H9 (cell line): ENCODE measurements at regions not wholly inside any gene's neighbourhood (a gene's known extent, or its start where the extent isn't known, plus 50 kb on each side); places are given as distances from the start of the nearest gene placed in this dataset.

Source experiments
- DNase-seq: peaks from one replicate; pipeline ENCODE4 v3.0.0-alpha.2; 2017
- H2AFZ ChIP-seq: one replicate; pipeline ENCODE4 v1.6.1; 2013; ENCODE audit warnings: mild to moderate bottlenecking, low read length, control low read depth, moderate library complexity
- H2AK5ac ChIP-seq: 2 replicates; pipeline ENCODE4 v1.6.1; 2013; ENCODE audit warnings: low read length, control low read depth, mixed read lengths; ENCODE audit not compliant: insufficient read length
- H2BK120ac ChIP-seq: one replicate; pipeline ENCODE4 v1.6.1; 2013; ENCODE audit warnings: low read depth, mild to moderate bottlenecking, low read length, control low read depth, inconsistent platforms; ENCODE audit not compliant: poor library complexity, severe bottlenecking
- H2BK12ac ChIP-seq: 2 replicates; pipeline ENCODE4 v1.6.1; 2013; ENCODE audit warnings: low read length, control low read depth, mixed read lengths, low read depth; ENCODE audit not compliant: insufficient read length
- H2BK15ac ChIP-seq: 2 replicates; pipeline ENCODE4 v1.6.1; 2013; ENCODE audit warnings: low read depth, low read length, control low read depth
- H2BK20ac ChIP-seq: one replicate; pipeline ENCODE4 v1.6.1; 2013; ENCODE audit warnings: low read depth, mild to moderate bottlenecking, low read length, control low read depth, inconsistent platforms; ENCODE audit not compliant: poor library complexity, severe bottlenecking
- H2BK5ac ChIP-seq: 2 replicates; pipeline ENCODE4 v1.6.1; 2013; ENCODE audit warnings: low read length, control low read depth, mixed read lengths; ENCODE audit not compliant: insufficient read length
- H3K14ac ChIP-seq: 2 replicates; pipeline ENCODE4 v1.6.1; 2013; ENCODE audit warnings: low read length, control low read depth; ENCODE audit not compliant: insufficient read depth
- H3K18ac ChIP-seq: 2 replicates; pipeline ENCODE4 v1.6.1; 2013; ENCODE audit warnings: low read depth, mild to moderate bottlenecking, mixed read lengths, low read length, control low read depth; ENCODE audit not compliant: insufficient read length
- H3K23ac ChIP-seq: 2 replicates; pipeline ENCODE4 v1.6.1; 2013; ENCODE audit warnings: low read length, control low read depth, mixed read lengths, low read depth; ENCODE audit not compliant: insufficient read length
- H3K23me2 ChIP-seq: 2 replicates; pipeline ENCODE4 v1.6.1; 2013; ENCODE audit warnings: low read depth, mild to moderate bottlenecking, mixed read lengths, low read length, control low read depth; ENCODE audit not compliant: insufficient read length, poor library complexity, severe bottlenecking
- H3K27ac ChIP-seq: 2 replicates; pipeline ENCODE4 v1.5.1; 2013; ENCODE audit warnings: low read length, control low read depth, mixed read lengths, low read depth; ENCODE audit not compliant: insufficient read length
- H3K27me3 ChIP-seq: 2 replicates; pipeline ENCODE4 v1.6.1; 2013; ENCODE audit warnings: low read length, control low read depth, inconsistent platforms; ENCODE audit not compliant: insufficient read depth
- H3K4ac ChIP-seq: 2 replicates; pipeline ENCODE4 v1.6.1; 2013; ENCODE audit warnings: low read depth, mild to moderate bottlenecking, control low read depth, inconsistent platforms, low read length, moderate library complexity
- H3K4me1 ChIP-seq: 2 replicates; pipeline ENCODE4 v1.6.1; 2013; ENCODE audit warnings: low read length, control low read depth, inconsistent platforms; ENCODE audit not compliant: insufficient read depth
- H3K4me2 ChIP-seq: 2 replicates; pipeline ENCODE4 v1.6.1; 2013; ENCODE audit warnings: low read length, control low read depth, mixed read lengths; ENCODE audit not compliant: insufficient read length, insufficient read depth
- H3K56ac ChIP-seq: 2 replicates; pipeline ENCODE4 v1.6.1; 2013; ENCODE audit warnings: low read depth, mild to moderate bottlenecking, mixed read lengths, low read length, control low read depth; ENCODE audit not compliant: insufficient read length
- H3K79me1 ChIP-seq: 2 replicates; pipeline ENCODE4 v1.6.1; 2013; ENCODE audit warnings: low read depth, mild to moderate bottlenecking, moderate library complexity, low read length, control low read depth, inconsistent platforms; ENCODE audit not compliant: insufficient read depth, poor library complexity, severe bottlenecking
- H3K79me2 ChIP-seq: 2 replicates; pipeline ENCODE4 v1.6.1; 2013; ENCODE audit warnings: low read length, control low read depth, inconsistent platforms; ENCODE audit not compliant: insufficient read depth
- H3K9ac ChIP-seq: 2 replicates; pipeline ENCODE4 v1.6.1; 2013; ENCODE audit warnings: low read length, control low read depth, mixed read lengths; ENCODE audit not compliant: insufficient read length; ENCODE audit errors: extremely low read depth
- H3K9me3 ChIP-seq: one replicate; pipeline ENCODE4 v1.6.1; 2013; ENCODE audit warnings: low read depth, low read length, inconsistent platforms; ENCODE audit not compliant: control insufficient read depth
- H3T11ph ChIP-seq: one replicate; pipeline ENCODE4 v1.6.1; 2013; ENCODE audit warnings: mild to moderate bottlenecking, low read length, control low read depth, inconsistent platforms
- H4K20me1 ChIP-seq: one replicate; pipeline ENCODE4 v1.6.1; 2013; ENCODE audit not compliant: control insufficient read depth, insufficient read length, insufficient read depth
- H4K5ac ChIP-seq: 2 replicates; pipeline ENCODE4 v1.6.1; 2013; ENCODE audit warnings: low read depth, mild to moderate bottlenecking, mixed read lengths, low read length, control low read depth; ENCODE audit not compliant: insufficient read length
- H4K8ac ChIP-seq: replicated peaks from 2 replicates; pipeline ENCODE4 v1.6.1; 2013; ENCODE audit warnings: low read length, control low read depth, mixed read lengths, low read depth; ENCODE audit not compliant: insufficient read length
- H4K91ac ChIP-seq: 2 replicates; pipeline ENCODE4 v1.6.1; 2013; ENCODE audit warnings: low read depth, mild to moderate bottlenecking, moderate library complexity, mixed read lengths, low read length, control low read depth; ENCODE audit not compliant: insufficient read length
- H3K27ac Mint-ChIP-seq, 3 experiments: 2 replicates in 2 of 3; 3 replicates in 1 of 3; pipeline ENCODE4 v1.8.0; 2020 to 2021; ENCODE audit warnings: mixed read lengths in 3 of 3, mild to moderate bottlenecking in 1 of 3, moderate library complexity in 1 of 3
- H3K27me3 Mint-ChIP-seq: 2 replicates; pipeline ENCODE4 v1.8.0; 2021; ENCODE audit warnings: low read depth, mild to moderate bottlenecking, moderate library complexity, mixed read lengths
- H3K36me3 Mint-ChIP-seq, 3 experiments: 2 replicates in 2 of 3; 3 replicates in 1 of 3; pipeline ENCODE4 v1.8.0; 2020 to 2021; ENCODE audit warnings: low read depth in 3 of 3, mixed read lengths in 3 of 3; ENCODE audit not compliant: insufficient read depth in 1 of 3
- H3K4me1 Mint-ChIP-seq, 2 experiments: 2 replicates each; pipeline ENCODE4 v1.8.0; 2020; ENCODE audit warnings: mixed read lengths in 2 of 2
- H3K4me3 Mint-ChIP-seq, 2 experiments: 2 replicates in 1 of 2; 3 replicates in 1 of 2; pipeline ENCODE4 v1.8.0; 2020 to 2021; ENCODE audit warnings: mild to moderate bottlenecking in 2 of 2, mixed read lengths in 2 of 2, moderate library complexity in 1 of 2
- H3K9me3 Mint-ChIP-seq, 2 experiments: 2 replicates in 1 of 2; 3 replicates in 1 of 2; pipeline ENCODE4 v1.8.0; 2020; ENCODE audit warnings: mild to moderate bottlenecking in 2 of 2, mixed read lengths in 2 of 2, moderate library complexity in 1 of 2
- CTCF ChIP-seq: fragments of 200-600 bp; sonication (generic); conservative IDR thresholded peaks from 3 replicates; pipeline ENCODE4 v1.8.0; 2021; ENCODE audit warnings: antibody characterized with exemption, mild to moderate bottlenecking

- H3K79me2 ChIP-seq = no peaks in the 10 kb centered on the region
- no peak overlapping the region for H3T11ph ChIP-seq
- H3K9me3 ChIP-seq = no peaks in the 10 kb centered on the region
- no peak overlapping the region for H3K14ac ChIP-seq
- no peak overlapping the region for H3K4me3 Mint-ChIP-seq
- H3K23ac ChIP-seq = no peak overlapping the region
- H3K27me3 ChIP-seq = no peaks in the 10 kb centered on the region
- no peak overlapping the region for H2BK5ac ChIP-seq
- H3K9ac ChIP-seq = no peak overlapping the region
- no peak overlapping the region for H2BK12ac ChIP-seq
- H4K91ac ChIP-seq = no peak overlapping the region
- no peaks in the 10 kb centered on the region for H4K20me1 ChIP-seq
- no peaks in the 10 kb centered on the region for H3K79me1 ChIP-seq
- H2AK5ac ChIP-seq = no peak overlapping the region
- peaks cover 2% of the 10 kb centered on the region; the same call in 1 of the 2 replicates for H3K27me3 Mint-ChIP-seq
- H2AFZ ChIP-seq = no peak overlapping the region
- no peaks in the 10 kb centered on the region for H3K36me3 Mint-ChIP-seq
- H2BK20ac ChIP-seq = no peak overlapping the region
- no peaks in the 10 kb centered on the region for H3K9me3 Mint-ChIP-seq
- H3K4me2 ChIP-seq = no peak overlapping the region
- no peak overlapping the region for H4K5ac ChIP-seq
- no peak overlapping the region for H3K56ac ChIP-seq
- H4K8ac ChIP-seq = no peak overlapping the region
- no peak overlapping the region for H3K27ac ChIP-seq
- H2BK120ac ChIP-seq = no peak overlapping the region
- DNase-seq = no peak
- H3K4me1 Mint-ChIP-seq = no peaks in the 10 kb centered on the region; a peak in 1 of 4 replicates
- no peaks in the 10 kb centered on the region for H3K4me1 ChIP-seq
- H3K23me2 ChIP-seq = no peaks in the 10 kb centered on the region
- H3K27ac Mint-ChIP-seq = no peak overlapping the region
- H2BK15ac ChIP-seq = no peak overlapping the region
- no peak overlapping the region for H3K18ac ChIP-seq
- no peak for TF ChIP-seq CTCF
- no peak overlapping the region for H3K4ac ChIP-seq
Observed at GRCh38 chr5:129245489-129245888, 150.9 kb downstream of the ISOC1 start.
